OCI-LY1 (cell line): ENCODE measurements at regions not wholly inside any gene's neighbourhood (a gene's known extent, or its start where the extent isn't known, plus 50 kb on each side); places are given as distances from the start of the nearest gene placed in this dataset.

Experiments used
- H2AFZ ChIP-seq: fragments of 200-600 bp; sonication (generic), shearing (Covaris generic); 2 replicates; pipeline ENCODE4 v1.6.0; 2014; ENCODE audit warnings: antibody characterized with exemption, mild to moderate bottlenecking, low read length
- H3F3A ChIP-seq: fragments of 200-600 bp; sonication (generic), shearing (Covaris generic); 2 replicates; pipeline ENCODE4 v1.6.0; 2014; ENCODE audit warnings: mild to moderate bottlenecking, antibody characterized with exemption, low read length, moderate library complexity; ENCODE audit not compliant: insufficient read depth
- H3K27ac ChIP-seq: fragments of 200-600 bp; sonication (generic); 2 replicates; pipeline ENCODE4 v1.5.1; 2014; ENCODE audit warnings: low read length, mixed run types, mild to moderate bottlenecking, low read depth; ENCODE audit not compliant: poor library complexity, severe bottlenecking
- H3K27me3 ChIP-seq: fragments of 200-600 bp; sonication (generic); 2 replicates; pipeline ENCODE4 v1.6.0; 2014; ENCODE audit warnings: antibody characterized with exemption, mild to moderate bottlenecking, low read length, moderate library complexity; ENCODE audit not compliant: insufficient read depth
- H3K36me3 ChIP-seq: fragments of 200-600 bp; sonication (generic); 2 replicates; pipeline ENCODE4 v1.6.1; 2014; ENCODE audit warnings: mild to moderate bottlenecking, antibody characterized with exemption, low read length, moderate library complexity, mixed read lengths; ENCODE audit not compliant: insufficient read depth
- H3K4me1 ChIP-seq: fragments of 200-600 bp; sonication (generic); 2 replicates; pipeline ENCODE4 v1.5.1; 2014; ENCODE audit warnings: mild to moderate bottlenecking, low read length, moderate library complexity; ENCODE audit not compliant: insufficient read depth, severe bottlenecking
- H3K4me2 ChIP-seq: fragments of 200-600 bp; sonication (generic), shearing (Covaris generic); 2 replicates; pipeline ENCODE4 v1.6.1; 2014; ENCODE audit warnings: low read length
- H3K4me3 ChIP-seq: fragments of 200-600 bp; sonication (generic); 2 replicates; pipeline ENCODE4 v1.5.1; 2014; ENCODE audit warnings: low read length, low read depth, mild to moderate bottlenecking, mixed read lengths; ENCODE audit not compliant: poor library complexity, severe bottlenecking
- H3K79me2 ChIP-seq: fragments of 200-600 bp; shearing (Covaris generic); 2 replicates; pipeline ENCODE4 v1.6.1; 2016; ENCODE audit warnings: mixed run types, low read length, mixed read lengths; ENCODE audit not compliant: insufficient read depth
- H3K9ac ChIP-seq: fragments of 200-600 bp; sonication (generic), shearing (Covaris generic); 2 replicates; pipeline ENCODE4 v1.6.1; 2014; ENCODE audit warnings: mild to moderate bottlenecking, low read length, mixed read lengths
- H3K9me2 ChIP-seq: fragments of 200-600 bp; sonication (generic), shearing (Covaris generic); 2 replicates; pipeline ENCODE4 v1.6.1; 2014; ENCODE audit warnings: low read depth, mild to moderate bottlenecking, low read length, mixed read lengths
- H3K9me3 ChIP-seq: fragments of 200-600 bp; shearing (Covaris generic); 2 replicates; pipeline ENCODE4 v1.6.1; 2014; ENCODE audit warnings: low read length, mixed read lengths
- H4K20me1 ChIP-seq: fragments of 200-600 bp; sonication (generic), shearing (Covaris generic); 2 replicates; pipeline ENCODE4 v1.6.0; 2016; ENCODE audit warnings: mild to moderate bottlenecking, low read length; ENCODE audit not compliant: insufficient read depth
- EZH2 ChIP-seq: fragments of 200-600 bp; sonication (generic), shearing (Covaris generic); IDR thresholded peaks from 2 replicates; pipeline ENCODE4 v1.8.0; 2017; ENCODE audit warnings: borderline replicate concordance, mixed run types, mild to moderate bottlenecking, antibody characterized with exemption, low read length, moderate library complexity, mixed read lengths
- TF ChIP-seq, protein P1 (sequence below): fragments of 200-600 bp; sonication (generic), shearing (Covaris generic); IDR thresholded peaks from 2 replicates; pipeline ENCODE4 v1.5.1; 2017; ENCODE audit warnings: mild to moderate bottlenecking, antibody characterized with exemption, low read length, moderate library complexity, mixed read lengths

DNA sequence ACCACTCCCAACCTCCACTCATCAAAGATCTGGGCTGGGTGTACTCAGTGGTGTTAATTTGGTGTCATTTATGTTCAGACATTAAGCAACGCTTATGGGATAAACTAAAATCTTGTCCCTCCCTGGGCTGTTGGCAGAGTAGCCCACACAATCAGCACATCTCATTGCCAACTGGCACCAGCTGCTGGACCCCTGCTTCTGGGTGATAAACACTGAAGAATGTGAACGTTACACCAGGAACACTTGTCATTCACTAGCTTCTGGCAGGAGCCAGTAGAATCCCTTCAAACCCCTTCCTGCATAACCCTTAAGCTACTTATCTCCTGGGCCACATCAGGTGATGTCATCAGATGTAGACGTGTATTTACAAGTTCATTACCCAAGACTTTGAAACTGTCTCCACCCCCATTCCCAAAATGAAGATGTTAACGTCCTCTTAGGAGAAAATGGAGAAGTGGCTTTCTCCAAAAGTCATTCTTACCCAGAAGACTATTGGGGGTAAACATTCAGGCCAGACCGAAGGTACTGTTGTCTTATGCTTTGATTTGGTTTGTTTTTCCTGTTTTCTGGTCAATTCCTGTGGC lies 107.8 kb upstream of the CD93 start:
- Histone ChIP-seq H3K36me3 (no peaks in the 10 kb centered on the region), H3K4me2 (no peak overlapping the region), H3K9ac (no peak overlapping the region), H4K20me1 (no peaks in the 10 kb centered on the region), H3K4me1 (no peaks in the 10 kb centered on the region), H3K9me3 (no peaks in the 10 kb centered on the region), H3K27me3 (no peaks in the 10 kb centered on the region), H3K27ac (no peak overlapping the region), H3F3A (no peaks in the 10 kb centered on the region), H3K4me3 (no peak overlapping the region), H3K9me2 (no peaks in the 10 kb centered on the region), H3K79me2 (no peaks in the 10 kb centered on the region), H2AFZ (no peak overlapping the region)
- no peak for TF ChIP-seq EZH2
- TF ChIP-seq, protein P1, sequence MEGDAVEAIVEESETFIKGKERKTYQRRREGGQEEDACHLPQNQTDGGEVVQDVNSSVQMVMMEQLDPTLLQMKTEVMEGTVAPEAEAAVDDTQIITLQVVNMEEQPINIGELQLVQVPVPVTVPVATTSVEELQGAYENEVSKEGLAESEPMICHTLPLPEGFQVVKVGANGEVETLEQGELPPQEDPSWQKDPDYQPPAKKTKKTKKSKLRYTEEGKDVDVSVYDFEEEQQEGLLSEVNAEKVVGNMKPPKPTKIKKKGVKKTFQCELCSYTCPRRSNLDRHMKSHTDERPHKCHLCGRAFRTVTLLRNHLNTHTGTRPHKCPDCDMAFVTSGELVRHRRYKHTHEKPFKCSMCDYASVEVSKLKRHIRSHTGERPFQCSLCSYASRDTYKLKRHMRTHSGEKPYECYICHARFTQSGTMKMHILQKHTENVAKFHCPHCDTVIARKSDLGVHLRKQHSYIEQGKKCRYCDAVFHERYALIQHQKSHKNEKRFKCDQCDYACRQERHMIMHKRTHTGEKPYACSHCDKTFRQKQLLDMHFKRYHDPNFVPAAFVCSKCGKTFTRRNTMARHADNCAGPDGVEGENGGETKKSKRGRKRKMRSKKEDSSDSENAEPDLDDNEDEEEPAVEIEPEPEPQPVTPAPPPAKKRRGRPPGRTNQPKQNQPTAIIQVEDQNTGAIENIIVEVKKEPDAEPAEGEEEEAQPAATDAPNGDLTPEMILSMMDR, result no peak

DNA sequence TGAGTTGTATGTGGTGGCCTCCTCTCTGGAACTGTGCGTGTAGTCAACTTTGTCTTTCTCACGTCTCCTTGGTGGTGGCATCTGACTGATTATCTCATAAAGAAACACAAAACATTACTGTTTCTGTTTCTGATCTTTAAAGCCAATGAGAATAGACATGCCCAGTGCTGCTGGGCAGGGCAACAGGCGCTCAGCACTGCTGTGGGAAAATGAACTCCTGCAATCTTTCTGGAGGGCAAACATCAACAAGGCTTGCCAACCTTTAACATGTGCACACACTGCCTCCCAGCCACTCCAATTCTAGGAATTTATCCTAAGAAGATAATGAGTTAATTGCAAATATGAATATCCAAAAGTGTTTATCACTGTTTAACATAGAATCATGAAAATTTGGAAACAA lies 106.3 kb upstream of the CD93 start:
- Histone ChIP-seq H2AFZ (no peak overlapping the region), H4K20me1 (no peaks in the 10 kb centered on the region), H3K27ac (no peak overlapping the region), H3K36me3 (no peaks in the 10 kb centered on the region), H3F3A (no peaks in the 10 kb centered on the region), H3K4me3 (no peak overlapping the region), H3K9me2 (no peaks in the 10 kb centered on the region), H3K79me2 (no peaks in the 10 kb centered on the region), H3K27me3 (no peaks in the 10 kb centered on the region), H3K9me3 (no peaks in the 10 kb centered on the region), H3K9ac (no peak overlapping the region), H3K4me2 (no peak overlapping the region), H3K4me1 (no peaks in the 10 kb centered on the region)
- no peak for TF ChIP-seq EZH2
- TF ChIP-seq, protein P1, result no peak

DNA sequence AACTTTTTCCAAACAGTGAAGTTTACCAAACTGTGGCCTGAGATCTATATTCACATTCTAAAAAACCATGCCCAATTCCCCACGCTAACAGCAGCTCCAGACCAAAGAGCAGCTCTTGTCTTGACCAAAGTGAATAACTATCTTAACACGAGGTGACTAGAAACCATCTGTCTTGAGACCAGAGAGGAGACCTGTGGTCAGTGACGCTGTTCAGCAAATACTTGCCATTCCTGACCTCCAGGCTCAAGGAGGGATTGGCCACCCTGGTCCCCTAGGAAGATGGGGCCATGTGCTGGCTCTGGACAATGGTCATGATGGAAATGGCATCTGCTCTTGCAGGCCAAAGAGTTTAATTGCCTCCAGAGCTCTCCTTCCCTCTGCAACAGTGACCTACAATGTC lies 104.4 kb upstream of the CD93 start:
- TF ChIP-seq, protein P1, result no peak
- no peak for TF ChIP-seq EZH2
- H3K79me2 ChIP-seq, result no peaks in the 10 kb centered on the region

More for the DNA sequence above, 104.4 kb upstream of the CD93 start:
- Histone ChIP-seq H2AFZ (no peak overlapping the region), H3K4me1 (no peaks in the 10 kb centered on the region), H3K9ac (no peak overlapping the region), H3K36me3 (no peaks in the 10 kb centered on the region), H3K4me3 (no peak overlapping the region), H3K4me2 (no peak overlapping the region), H3K9me3 (no peaks in the 10 kb centered on the region), H3K27me3 (no peaks in the 10 kb centered on the region), H4K20me1 (no peaks in the 10 kb centered on the region), H3K9me2 (no peaks in the 10 kb centered on the region), H3K27ac (no peak overlapping the region), H3F3A (no peaks in the 10 kb centered on the region)
